ENCODE measurements at regions not wholly inside any gene's neighbourhood (a gene's known extent, or its start where the extent isn't known, plus 50 kb on each side); places are given as distances from the start of the nearest gene placed in this dataset.

- TF ChIP-seq CTCF (IDR thresholded peaks at IDR 0.05; ENCODE audit: insufficient read depth, low read length, severe bottlenecking) = no peak
- Histone ChIP-seq H3K27me3 (ENCODE audit: control insufficient read depth, insufficient read depth, low read length) (no peaks in the 10 kb centered on the region), H3K36me3 (ENCODE audit: control insufficient read depth, insufficient read depth, low read length) (no peaks in the 10 kb centered on the region), H3K4me3 (ENCODE audit: low read depth, low read length) (no peak overlapping the region)
- FAIRE-seq (no peak), DNase-seq (ENCODE audit: low read depth) (no peak)
Observed at GRCh38 chrX:129019412-129019811, 503.9 kb downstream of the SMARCA1 start.

- no peak for TF ChIP-seq CTCF (IDR thresholded peaks at IDR 0.05; ENCODE audit: insufficient read depth, low read length, severe bottlenecking)
- no peaks in the 10 kb centered on the region for H3K36me3 ChIP-seq (ENCODE audit: control insufficient read depth, insufficient read depth, low read length)
- no peak overlapping the region for H3K4me3 ChIP-seq (ENCODE audit: low read depth, low read length)
- DNase-seq (ENCODE audit: low read depth) (no peak), FAIRE-seq (no peak)
- H3K27me3 ChIP-seq (ENCODE audit: control insufficient read depth, insufficient read depth, low read length) = no peaks in the 10 kb centered on the region
Observed at GRCh38 chrX:129015381-129015780, 507.9 kb downstream of the SMARCA1 start.

GRCh38 chrX:129013574-129013973, 509.7 kb downstream of the SMARCA1 start:
- no peaks in the 10 kb centered on the region for H3K36me3 ChIP-seq (ENCODE audit: control insufficient read depth, insufficient read depth, low read length)
- no peak for FAIRE-seq
- H3K4me3 ChIP-seq (ENCODE audit: low read depth, low read length) = no peak overlapping the region
- no peak for TF ChIP-seq CTCF (IDR thresholded peaks at IDR 0.05; ENCODE audit: insufficient read depth, low read length, severe bottlenecking)
- DNase-seq (ENCODE audit: low read depth) = no peak
- no peaks in the 10 kb centered on the region for H3K27me3 ChIP-seq (ENCODE audit: control insufficient read depth, insufficient read depth, low read length)

DNA sequence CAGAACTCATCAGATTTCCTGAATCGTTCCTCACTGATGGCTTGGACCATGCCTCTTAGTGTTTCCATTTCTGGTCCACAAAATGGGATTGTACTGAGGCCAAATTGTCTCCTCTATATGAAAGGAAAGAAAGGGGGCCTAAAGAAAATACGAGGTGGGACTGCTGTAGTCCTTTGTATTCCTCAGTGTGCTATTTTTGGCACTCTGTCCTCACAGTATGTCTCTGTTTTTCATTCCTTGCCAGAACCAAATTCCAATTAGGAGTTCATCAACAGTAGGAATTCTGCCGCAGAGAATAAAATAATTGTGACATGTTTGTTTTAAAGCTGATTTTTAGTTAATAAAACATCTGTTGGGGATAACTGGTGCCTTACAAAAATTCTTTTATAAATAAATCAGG, 515.7 kb downstream of the SMARCA1 start:
- no peak for TF ChIP-seq CTCF (IDR thresholded peaks at IDR 0.05; ENCODE audit: insufficient read depth, low read length, severe bottlenecking)
- no peak overlapping the region for H3K4me3 ChIP-seq (ENCODE audit: low read depth, low read length)
- H3K36me3 ChIP-seq (ENCODE audit: control insufficient read depth, insufficient read depth, low read length) = no peaks in the 10 kb centered on the region
- no peaks in the 10 kb centered on the region for H3K27me3 ChIP-seq (ENCODE audit: control insufficient read depth, insufficient read depth, low read length)
- FAIRE-seq = no peak
- DNase-seq (ENCODE audit: low read depth) = no peak

DNA sequence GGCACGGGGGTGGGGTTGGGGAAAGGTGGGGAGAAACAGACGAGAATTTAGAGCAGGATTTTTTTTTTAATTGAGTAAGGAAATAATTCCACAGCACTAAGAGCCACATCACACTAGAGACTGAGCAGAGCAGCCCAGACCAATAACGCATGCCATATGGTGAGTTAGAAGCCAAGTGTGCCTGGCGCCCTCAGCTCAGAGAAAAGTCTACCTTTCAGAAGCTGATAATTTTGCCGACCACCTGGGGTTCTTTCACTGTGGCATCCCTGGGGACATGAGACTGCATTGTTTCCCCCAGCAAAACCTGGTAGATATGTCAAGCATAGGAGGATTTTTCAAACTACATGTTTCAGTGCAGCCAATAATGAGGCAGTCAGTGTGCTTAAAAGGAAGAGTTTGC, 516.8 kb downstream of the SMARCA1 start:
- Histone ChIP-seq H3K36me3 (ENCODE audit: control insufficient read depth, insufficient read depth, low read length) (no peaks in the 10 kb centered on the region), H3K4me3 (ENCODE audit: low read depth, low read length) (no peak overlapping the region), H3K27me3 (ENCODE audit: control insufficient read depth, insufficient read depth, low read length) (no peaks in the 10 kb centered on the region)
- DNase-seq (ENCODE audit: low read depth) (no peak), FAIRE-seq (no peak)
- TF ChIP-seq CTCF (IDR thresholded peaks at IDR 0.05; ENCODE audit: insufficient read depth, low read length, severe bottlenecking) = no peak

GRCh38 chrX:129000797-129001196, 522.5 kb downstream of the SMARCA1 start:
- Histone ChIP-seq H3K27me3 (ENCODE audit: control insufficient read depth, insufficient read depth, low read length) (no peaks in the 10 kb centered on the region), H3K4me3 (ENCODE audit: low read depth, low read length) (no peak overlapping the region), H3K36me3 (ENCODE audit: control insufficient read depth, insufficient read depth, low read length) (no peaks in the 10 kb centered on the region)
- DNase-seq (ENCODE audit: low read depth) = no peak
- FAIRE-seq = no peak
- TF ChIP-seq CTCF (IDR thresholded peaks at IDR 0.05; ENCODE audit: insufficient read depth, low read length, severe bottlenecking) = no peak

Measured in bronchial epithelial cell (primary cell).